Stimulated activated memory B cell treated with anti-CD40 and anti-IgM and Interleukin-4, amounts not matched to agents 10 μg/mL and 1 μg/mL and 100 μg/mL, for 72 hours (primary cell): ENCODE measurements at regions not wholly inside any gene's neighbourhood (a gene's known extent, or its start where the extent isn't known, plus 50 kb on each side); places are given as distances from the start of the nearest gene placed in this dataset.

Experiments used
- ATAC-seq: fragments of 150-1000 bp; cut with Tn5 transposase; 2 replicates; pipeline ENCODE4 v1.10.0; 2021
- H3K27ac Mint-ChIP-seq: one replicate; pipeline ENCODE4 v1.8.0; 2022; ENCODE audit warnings: mild to moderate bottlenecking, mixed read lengths
- H3K27me3 Mint-ChIP-seq: one replicate; pipeline ENCODE4 v1.8.0; 2022; ENCODE audit warnings: mixed read lengths
- H3K36me3 Mint-ChIP-seq: one replicate; pipeline ENCODE4 v1.8.0; 2022; ENCODE audit warnings: mixed read lengths
- H3K4me1 Mint-ChIP-seq: one replicate; pipeline ENCODE4 v1.8.0; 2022; ENCODE audit warnings: mixed read lengths
- H3K4me3 Mint-ChIP-seq: one replicate; pipeline ENCODE4 v1.8.0; 2022; ENCODE audit warnings: mild to moderate bottlenecking, moderate library complexity, mixed read lengths
- H3K9me3 Mint-ChIP-seq: one replicate; pipeline ENCODE4 v1.8.0; 2022; ENCODE audit warnings: mixed read lengths

- Mint-ChIP-seq H3K27ac (no peak overlapping the region), H3K9me3 (peaks cover 5% of the 10 kb centered on the region), H3K27me3 (no peaks in the 10 kb centered on the region), H3K4me1 (no peaks in the 10 kb centered on the region), H3K4me3 (no peak overlapping the region), H3K36me3 (no peaks in the 10 kb centered on the region)
- no peak for ATAC-seq
Measured at GRCh38 chr17:71978435-71978834, 142.4 kb upstream of the SOX9 start.

- no peaks in the 10 kb centered on the region for H3K4me1 Mint-ChIP-seq
- H3K36me3 Mint-ChIP-seq: no peaks in the 10 kb centered on the region
- ATAC-seq: no peak
- no peak overlapping the region for H3K4me3 Mint-ChIP-seq
- H3K27me3 Mint-ChIP-seq: no peaks in the 10 kb centered on the region
- H3K9me3 Mint-ChIP-seq: peaks cover 3% of the 10 kb centered on the region
- H3K27ac Mint-ChIP-seq: no peak overlapping the region
Measured at GRCh38 chr17:71980171-71980570, 140.6 kb upstream of the SOX9 start.

- no peak for ATAC-seq
- H3K27me3 Mint-ChIP-seq: no peaks in the 10 kb centered on the region
Measured at GRCh38 chr17:71983828-71984227, 137.0 kb upstream of the SOX9 start.

GRCh38 chr17:71985111-71986039, 135.4 kb upstream of the SOX9 start:
- Mint-ChIP-seq H3K27me3 (no peaks in the 10 kb centered on the region), H3K27ac (no peak overlapping the region), H3K4me3 (no peak overlapping the region), H3K9me3 (peaks cover 3% of the 10 kb centered on the region), H3K4me1 (no peaks in the 10 kb centered on the region), H3K36me3 (no peaks in the 10 kb centered on the region)
- ATAC-seq: no peak

More at GRCh38 chr17:71983828-71984227, 137.0 kb upstream of the SOX9 start:
- Mint-ChIP-seq H3K36me3 (no peaks in the 10 kb centered on the region), H3K4me1 (no peaks in the 10 kb centered on the region), H3K27ac (no peak overlapping the region), H3K9me3 (peaks cover 3% of the 10 kb centered on the region), H3K4me3 (no peak overlapping the region)

GRCh38 chr17:71986886-71987285, 133.9 kb upstream of the SOX9 start:
- no peak for ATAC-seq
- Mint-ChIP-seq H3K4me3 (no peak overlapping the region), H3K4me1 (no peaks in the 10 kb centered on the region), H3K27ac (no peak overlapping the region), H3K9me3 (peaks cover under 1% of the 10 kb centered on the region), H3K27me3 (no peaks in the 10 kb centered on the region), H3K36me3 (no peaks in the 10 kb centered on the region)

GRCh38 chr17:71987634-71988033, 133.2 kb upstream of the SOX9 start:
- no peak overlapping the region for H3K4me3 Mint-ChIP-seq
- H3K27ac Mint-ChIP-seq: no peak overlapping the region
- H3K4me1 Mint-ChIP-seq: no peaks in the 10 kb centered on the region

GRCh38 chr17:71989117-71989516, 131.7 kb upstream of the SOX9 start:
- Mint-ChIP-seq H3K9me3 (no peaks in the 10 kb centered on the region), H3K36me3 (no peaks in the 10 kb centered on the region), H3K4me3 (no peak overlapping the region), H3K4me1 (no peaks in the 10 kb centered on the region), H3K27ac (no peak overlapping the region), H3K27me3 (no peaks in the 10 kb centered on the region)
- ATAC-seq: no peak

More at GRCh38 chr17:71987634-71988033, 133.2 kb upstream of the SOX9 start:
- Mint-ChIP-seq H3K36me3 (no peaks in the 10 kb centered on the region), H3K9me3 (no peaks in the 10 kb centered on the region), H3K27me3 (no peaks in the 10 kb centered on the region)
- ATAC-seq: no peak

GRCh38 chr17:71993363-71993762, 127.5 kb upstream of the SOX9 start:
- H3K27ac Mint-ChIP-seq: no peak overlapping the region
- H3K27me3 Mint-ChIP-seq: no peaks in the 10 kb centered on the region
- H3K4me3 Mint-ChIP-seq: no peak overlapping the region
- H3K9me3 Mint-ChIP-seq: no peaks in the 10 kb centered on the region
- no peak for ATAC-seq
- H3K4me1 Mint-ChIP-seq: no peaks in the 10 kb centered on the region
- H3K36me3 Mint-ChIP-seq: no peaks in the 10 kb centered on the region

GRCh38 chr17:71995590-71995989, 125.2 kb upstream of the SOX9 start:
- Mint-ChIP-seq H3K27ac (no peak overlapping the region), H3K36me3 (no peaks in the 10 kb centered on the region), H3K4me3 (no peak overlapping the region), H3K9me3 (no peaks in the 10 kb centered on the region), H3K27me3 (no peaks in the 10 kb centered on the region), H3K4me1 (no peaks in the 10 kb centered on the region)
- ATAC-seq: no peak

- no peak for ATAC-seq
- Mint-ChIP-seq H3K36me3 (no peaks in the 10 kb centered on the region), H3K27ac (no peak overlapping the region), H3K4me1 (no peaks in the 10 kb centered on the region), H3K27me3 (no peaks in the 10 kb centered on the region), H3K9me3 (no peaks in the 10 kb centered on the region), H3K4me3 (no peak overlapping the region)
Measured at GRCh38 chr17:72004011-72004427, 116.8 kb upstream of the SOX9 start.

- H3K4me3 Mint-ChIP-seq: no peak overlapping the region
- no peak for ATAC-seq
- H3K9me3 Mint-ChIP-seq: no peaks in the 10 kb centered on the region
- no peaks in the 10 kb centered on the region for H3K36me3 Mint-ChIP-seq
- H3K4me1 Mint-ChIP-seq: no peaks in the 10 kb centered on the region
- H3K27me3 Mint-ChIP-seq: no peaks in the 10 kb centered on the region
- H3K27ac Mint-ChIP-seq: no peak overlapping the region
Measured at GRCh38 chr17:72004611-72005331, 116.0 kb upstream of the SOX9 start.

GRCh38 chr17:72005332-72006163, 115.3 kb upstream of the SOX9 start:
- Mint-ChIP-seq H3K36me3 (no peaks in the 10 kb centered on the region), H3K4me3 (no peak overlapping the region), H3K4me1 (no peaks in the 10 kb centered on the region), H3K27me3 (no peaks in the 10 kb centered on the region), H3K9me3 (no peaks in the 10 kb centered on the region), H3K27ac (no peak overlapping the region)
- ATAC-seq: no peak

GRCh38 chr17:72008236-72008876, 112.5 kb upstream of the SOX9 start:
- H3K4me3 Mint-ChIP-seq: no peak overlapping the region
- no peak overlapping the region for H3K27ac Mint-ChIP-seq
- H3K9me3 Mint-ChIP-seq: no peaks in the 10 kb centered on the region
- ATAC-seq: no peak
- H3K36me3 Mint-ChIP-seq: no peaks in the 10 kb centered on the region
- no peaks in the 10 kb centered on the region for H3K4me1 Mint-ChIP-seq
- no peaks in the 10 kb centered on the region for H3K27me3 Mint-ChIP-seq

- Mint-ChIP-seq H3K4me3 (no peak overlapping the region), H3K9me3 (no peaks in the 10 kb centered on the region), H3K36me3 (no peaks in the 10 kb centered on the region), H3K27me3 (no peaks in the 10 kb centered on the region), H3K4me1 (no peaks in the 10 kb centered on the region), H3K27ac (no peak overlapping the region)
- ATAC-seq: no peak
Measured at GRCh38 chr17:72011561-72011960, 109.3 kb upstream of the SOX9 start.
